ENCODE measurements at regions not wholly inside any gene's neighbourhood (a gene's known extent, or its start where the extent isn't known, plus 50 kb on each side); places are given as distances from the start of the nearest gene placed in this dataset.

- no peak for TF ChIP-seq TCF7L2 (IDR thresholded peaks at IDR 0.05; ENCODE audit: low read depth, low read length)
- TF ChIP-seq CTCF (IDR thresholded peaks at IDR 0.05) = no peak
- no peak for TF ChIP-seq POLR2AphosphoS5 (IDR thresholded peaks at IDR 0.05; ENCODE audit: low read depth, low read length)
- TF ChIP-seq REST (IDR thresholded peaks at IDR 0.05; ENCODE audit: insufficient read depth in 1 of 2, low read depth in 2 of 2, low read length in 1 of 2) = no peak
Measured at GRCh38 chr4:66887061-66887460, 658.2 kb downstream of the CENPC start.

All from Panc1 (cell line).